ENCODE measurements at regions not wholly inside any gene's neighbourhood (a gene's known extent, or its start where the extent isn't known, plus 50 kb on each side); places are given as distances from the start of the nearest gene placed in this dataset.

DNA sequence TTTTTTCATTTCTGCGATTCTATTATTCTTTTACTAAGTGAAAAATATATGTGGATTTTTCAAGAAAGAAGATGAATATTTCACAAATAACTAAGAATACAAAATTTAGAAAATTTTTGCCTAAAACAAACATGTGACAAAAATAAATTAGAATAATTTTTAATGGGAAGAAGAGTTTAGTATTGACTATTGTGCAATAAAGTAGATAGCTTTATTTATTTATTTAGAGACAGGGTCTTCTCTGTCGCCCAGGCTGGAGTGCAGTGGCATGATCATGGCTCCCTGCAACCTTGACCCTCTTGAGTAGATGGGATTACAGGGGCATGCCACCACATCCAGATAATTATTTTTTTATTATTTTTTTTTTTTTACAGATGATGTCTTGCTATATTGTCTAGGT, 95.3 kb upstream of the PAQR3 start:
- TF ChIP-seq, protein P1, sequence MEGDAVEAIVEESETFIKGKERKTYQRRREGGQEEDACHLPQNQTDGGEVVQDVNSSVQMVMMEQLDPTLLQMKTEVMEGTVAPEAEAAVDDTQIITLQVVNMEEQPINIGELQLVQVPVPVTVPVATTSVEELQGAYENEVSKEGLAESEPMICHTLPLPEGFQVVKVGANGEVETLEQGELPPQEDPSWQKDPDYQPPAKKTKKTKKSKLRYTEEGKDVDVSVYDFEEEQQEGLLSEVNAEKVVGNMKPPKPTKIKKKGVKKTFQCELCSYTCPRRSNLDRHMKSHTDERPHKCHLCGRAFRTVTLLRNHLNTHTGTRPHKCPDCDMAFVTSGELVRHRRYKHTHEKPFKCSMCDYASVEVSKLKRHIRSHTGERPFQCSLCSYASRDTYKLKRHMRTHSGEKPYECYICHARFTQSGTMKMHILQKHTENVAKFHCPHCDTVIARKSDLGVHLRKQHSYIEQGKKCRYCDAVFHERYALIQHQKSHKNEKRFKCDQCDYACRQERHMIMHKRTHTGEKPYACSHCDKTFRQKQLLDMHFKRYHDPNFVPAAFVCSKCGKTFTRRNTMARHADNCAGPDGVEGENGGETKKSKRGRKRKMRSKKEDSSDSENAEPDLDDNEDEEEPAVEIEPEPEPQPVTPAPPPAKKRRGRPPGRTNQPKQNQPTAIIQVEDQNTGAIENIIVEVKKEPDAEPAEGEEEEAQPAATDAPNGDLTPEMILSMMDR (IDR thresholded peaks at IDR 0.05; ENCODE audit: poor library complexity, severe bottlenecking): no peak
- TF ChIP-seq MXI1 (conservative IDR thresholded peaks at IDR 0.05; ENCODE audit: poor library complexity, severe bottlenecking) (no peak), RAD21 (conservative IDR thresholded peaks at IDR 0.05) (no peak), EZH2 (IDR thresholded peaks at IDR 0.05; ENCODE audit: borderline replicate concordance, insufficient read depth, low read length, poor library complexity, severe bottlenecking) (no peak), SMC3 (conservative IDR thresholded peaks at IDR 0.05; ENCODE audit: poor library complexity) (no peak), EP300 (conservative IDR thresholded peaks at IDR 0.05; ENCODE audit: poor library complexity, severe bottlenecking) (no peak), POLR2AphosphoS5 (IDR thresholded peaks at IDR 0.05) (no peak), TAF1 (IDR thresholded peaks at IDR 0.05; ENCODE audit: low read depth) (no peak)
- TF ChIP-seq, protein P2, sequence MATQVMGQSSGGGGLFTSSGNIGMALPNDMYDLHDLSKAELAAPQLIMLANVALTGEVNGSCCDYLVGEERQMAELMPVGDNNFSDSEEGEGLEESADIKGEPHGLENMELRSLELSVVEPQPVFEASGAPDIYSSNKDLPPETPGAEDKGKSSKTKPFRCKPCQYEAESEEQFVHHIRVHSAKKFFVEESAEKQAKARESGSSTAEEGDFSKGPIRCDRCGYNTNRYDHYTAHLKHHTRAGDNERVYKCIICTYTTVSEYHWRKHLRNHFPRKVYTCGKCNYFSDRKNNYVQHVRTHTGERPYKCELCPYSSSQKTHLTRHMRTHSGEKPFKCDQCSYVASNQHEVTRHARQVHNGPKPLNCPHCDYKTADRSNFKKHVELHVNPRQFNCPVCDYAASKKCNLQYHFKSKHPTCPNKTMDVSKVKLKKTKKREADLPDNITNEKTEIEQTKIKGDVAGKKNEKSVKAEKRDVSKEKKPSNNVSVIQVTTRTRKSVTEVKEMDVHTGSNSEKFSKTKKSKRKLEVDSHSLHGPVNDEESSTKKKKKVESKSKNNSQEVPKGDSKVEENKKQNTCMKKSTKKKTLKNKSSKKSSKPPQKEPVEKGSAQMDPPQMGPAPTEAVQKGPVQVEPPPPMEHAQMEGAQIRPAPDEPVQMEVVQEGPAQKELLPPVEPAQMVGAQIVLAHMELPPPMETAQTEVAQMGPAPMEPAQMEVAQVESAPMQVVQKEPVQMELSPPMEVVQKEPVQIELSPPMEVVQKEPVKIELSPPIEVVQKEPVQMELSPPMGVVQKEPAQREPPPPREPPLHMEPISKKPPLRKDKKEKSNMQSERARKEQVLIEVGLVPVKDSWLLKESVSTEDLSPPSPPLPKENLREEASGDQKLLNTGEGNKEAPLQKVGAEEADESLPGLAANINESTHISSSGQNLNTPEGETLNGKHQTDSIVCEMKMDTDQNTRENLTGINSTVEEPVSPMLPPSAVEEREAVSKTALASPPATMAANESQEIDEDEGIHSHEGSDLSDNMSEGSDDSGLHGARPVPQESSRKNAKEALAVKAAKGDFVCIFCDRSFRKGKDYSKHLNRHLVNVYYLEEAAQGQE (IDR thresholded peaks at IDR 0.05; ENCODE audit: borderline replicate concordance): no peak
